ENCODE measurements at regions not wholly inside any gene's neighbourhood (a gene's known extent, or its start where the extent isn't known, plus 50 kb on each side); places are given as distances from the start of the nearest gene placed in this dataset.

DNA sequence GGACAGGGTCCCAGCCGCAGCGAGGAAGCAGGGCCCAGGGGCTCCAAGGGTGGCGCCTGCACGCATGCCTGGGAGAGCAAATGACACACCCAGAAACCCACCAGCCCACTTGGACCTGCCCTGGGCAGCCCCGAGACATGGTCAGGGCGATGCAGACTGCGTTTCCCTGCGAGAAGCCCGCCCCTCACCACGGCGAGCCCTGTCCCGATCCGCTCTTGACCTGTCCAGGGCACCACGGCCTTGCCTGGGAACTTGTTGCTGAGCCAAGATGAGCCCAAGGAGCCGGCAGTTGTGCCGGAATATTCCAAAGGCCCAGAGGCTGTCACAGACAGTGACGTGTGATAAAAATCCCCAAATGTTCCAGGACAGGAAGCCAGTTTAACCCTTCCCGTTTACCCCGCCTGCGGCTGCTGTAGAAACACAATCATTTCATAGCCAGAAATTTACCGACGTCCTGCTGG, 78.1 kb downstream of the SIK1 start:
- TF ChIP-seq, protein P1, sequence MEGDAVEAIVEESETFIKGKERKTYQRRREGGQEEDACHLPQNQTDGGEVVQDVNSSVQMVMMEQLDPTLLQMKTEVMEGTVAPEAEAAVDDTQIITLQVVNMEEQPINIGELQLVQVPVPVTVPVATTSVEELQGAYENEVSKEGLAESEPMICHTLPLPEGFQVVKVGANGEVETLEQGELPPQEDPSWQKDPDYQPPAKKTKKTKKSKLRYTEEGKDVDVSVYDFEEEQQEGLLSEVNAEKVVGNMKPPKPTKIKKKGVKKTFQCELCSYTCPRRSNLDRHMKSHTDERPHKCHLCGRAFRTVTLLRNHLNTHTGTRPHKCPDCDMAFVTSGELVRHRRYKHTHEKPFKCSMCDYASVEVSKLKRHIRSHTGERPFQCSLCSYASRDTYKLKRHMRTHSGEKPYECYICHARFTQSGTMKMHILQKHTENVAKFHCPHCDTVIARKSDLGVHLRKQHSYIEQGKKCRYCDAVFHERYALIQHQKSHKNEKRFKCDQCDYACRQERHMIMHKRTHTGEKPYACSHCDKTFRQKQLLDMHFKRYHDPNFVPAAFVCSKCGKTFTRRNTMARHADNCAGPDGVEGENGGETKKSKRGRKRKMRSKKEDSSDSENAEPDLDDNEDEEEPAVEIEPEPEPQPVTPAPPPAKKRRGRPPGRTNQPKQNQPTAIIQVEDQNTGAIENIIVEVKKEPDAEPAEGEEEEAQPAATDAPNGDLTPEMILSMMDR (IDR thresholded peaks at IDR 0.05 in 4 of 5, conservative IDR thresholded peaks at IDR 0.05 in 1 of 5) = no peak
- TF ChIP-seq POLR2A (IDR thresholded peaks at IDR 0.05) = peak in 1 of 2 donors; percentile 13

All from gastrocnemius medialis (tissue), 4 donors.